HK-2 (cell line): ENCODE measurements at regions not wholly inside any gene's neighbourhood (a gene's known extent, or its start where the extent isn't known, plus 50 kb on each side); places are given as distances from the start of the nearest gene placed in this dataset.
A peak's percentile ranks its signal among the peaks of the same experiment; 100 is the strongest.
"Not testable (repeated sequence)": the region's sequence is repeated elsewhere in the genome, so short reads cannot be mapped to it uniquely, and the experiment has no call there.

Source experiments
- DNase-seq: peaks from one replicate; pipeline ENCODE4 v3.0.0-alpha.2; 2018; ENCODE audit not compliant: unreplicated experiment

- no peak for DNase-seq
Observed at GRCh38 chrX:140065961-140066662, 100.8 kb upstream of the CXorf66 start.

GRCh38 chrX:140064993-140065392 is 99.7 kb upstream of the CXorf66 start:
- no peak for DNase-seq

GRCh38 chrX:140057001-140057411 is 91.7 kb upstream of the CXorf66 start:
- peak; percentile 67 for DNase-seq

- DNase-seq = no peak
Observed at GRCh38 chrX:140053846-140054245, 88.5 kb upstream of the CXorf66 start.

- DNase-seq = no peak
Observed at GRCh38 chrX:140050906-140051305, 85.6 kb upstream of the CXorf66 start.

DNA sequence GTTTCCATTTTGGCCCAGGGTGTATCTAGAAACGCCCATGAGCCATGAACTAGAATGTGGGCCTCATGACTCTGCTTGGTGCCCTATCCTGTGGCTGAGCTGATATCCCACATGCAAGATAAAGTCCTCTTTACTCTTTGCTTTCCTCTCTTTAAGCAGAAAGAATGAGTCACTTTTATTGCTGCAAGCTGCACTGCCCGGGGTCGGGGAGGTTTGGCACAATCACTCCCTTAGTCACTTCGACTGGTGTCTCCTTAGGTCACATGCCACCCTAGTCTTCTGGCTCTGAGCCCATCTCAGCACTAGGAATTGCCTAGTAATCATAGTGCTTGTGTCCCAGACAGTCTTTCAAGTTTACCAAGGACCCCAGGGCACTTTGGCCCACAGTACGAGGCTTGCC is 75.1 kb upstream of the CXorf66 start:
- peak; percentile 25 for DNase-seq

DNA sequence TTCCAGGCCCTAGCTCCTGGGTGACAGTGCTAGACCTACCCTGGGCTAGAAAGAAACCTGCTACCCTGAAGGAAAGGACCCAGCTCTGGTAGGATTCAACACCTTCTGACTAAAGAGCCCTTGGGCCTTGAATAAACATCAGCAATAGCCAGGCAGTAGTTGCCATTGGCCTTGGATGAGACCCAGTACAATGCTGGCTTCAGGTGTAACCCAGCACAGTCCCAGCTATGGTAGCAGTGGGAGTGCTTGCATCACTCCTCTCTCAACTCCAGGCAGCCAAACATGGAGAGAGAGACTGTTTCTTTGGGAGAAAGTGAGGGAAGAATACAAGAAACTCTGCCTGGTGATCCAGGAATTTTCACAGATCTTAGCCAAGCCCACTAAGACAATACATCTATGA is 73.5 kb upstream of the CXorf66 start:
- no peak for DNase-seq

- no peak for DNase-seq
Observed at GRCh38 chrX:140034916-140035315, 69.6 kb upstream of the CXorf66 start.

GRCh38 chrX:140022482-140022881 is 57.2 kb upstream of the CXorf66 start:
- DNase-seq = no peak

- not testable (repeated sequence) for DNase-seq
Observed at GRCh38 chrX:140019134-140019533, 53.8 kb upstream of the CXorf66 start.
